GF-D8 (cell line): ENCODE measurements at regions not wholly inside any gene's neighbourhood (a gene's known extent, or its start where the extent isn't known, plus 50 kb on each side); places are given as distances from the start of the nearest gene placed in this dataset.

Experiments
- DNase-seq: peaks from one replicate; lab custom pipeline; 2025; lab: John Stamatoyannopoulos, UW

DNA sequence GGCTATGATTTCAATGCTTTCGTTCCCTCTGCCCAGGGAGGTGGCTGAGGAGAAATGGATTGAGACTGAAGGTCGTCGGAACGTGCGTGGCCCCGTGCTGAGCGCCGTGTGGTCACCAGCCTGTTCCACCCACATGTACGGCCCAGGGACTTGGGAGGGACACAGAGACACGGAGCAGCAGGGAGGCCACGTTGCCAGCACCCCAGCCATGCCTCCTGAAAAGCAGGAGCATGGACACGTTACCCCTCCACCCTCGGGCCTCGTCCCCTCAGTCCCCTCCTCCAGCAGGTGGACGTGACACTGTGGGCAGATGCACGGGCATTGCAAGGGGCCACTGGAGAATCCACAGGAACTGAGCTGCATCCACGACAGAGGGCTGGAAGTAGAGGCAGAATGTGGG is 133.1 kb upstream of the CST7 start:
- DNase-seq, result no peak

DNA sequence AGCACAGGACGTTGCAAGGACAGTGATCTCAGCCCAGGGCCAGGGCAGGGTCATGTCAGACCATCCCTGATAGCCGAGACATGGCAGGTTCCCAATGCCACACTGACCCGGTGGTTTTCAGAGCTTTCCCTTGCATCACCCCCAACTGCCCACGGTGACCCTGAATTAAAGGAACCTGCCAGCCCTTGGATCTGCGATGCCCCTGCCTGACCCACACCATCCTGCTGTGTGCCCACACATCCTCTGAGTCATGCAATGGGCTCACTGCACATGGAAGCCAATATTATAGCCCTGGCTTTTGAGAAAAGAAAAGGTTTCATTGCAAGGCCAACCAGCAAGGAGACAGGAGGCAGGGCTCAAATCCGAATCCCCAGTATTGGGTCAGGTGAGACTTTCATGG is 132.6 kb upstream of the CST7 start:
- DNase-seq, result no peak

DNA sequence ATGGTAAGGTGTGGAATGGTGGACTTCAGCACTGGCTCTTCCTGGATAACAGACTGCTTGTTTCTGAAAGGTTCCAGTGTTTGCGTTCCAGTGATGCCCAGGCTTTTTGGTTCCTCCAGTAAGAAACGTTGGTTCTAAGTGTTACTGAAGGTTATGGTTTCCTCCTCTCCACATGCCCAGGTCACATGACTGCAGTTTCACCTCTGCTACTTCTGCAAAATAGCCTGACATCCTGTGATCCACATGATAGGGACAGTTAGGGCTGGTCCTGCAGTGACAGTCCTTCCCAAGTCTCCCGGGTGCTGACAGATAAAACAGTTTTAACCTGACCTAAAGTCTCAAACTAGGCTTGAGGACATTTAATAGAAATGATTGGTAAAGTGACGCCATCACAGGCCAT is 132.2 kb upstream of the CST7 start:
- peak; percentile 6 for DNase-seq

DNA sequence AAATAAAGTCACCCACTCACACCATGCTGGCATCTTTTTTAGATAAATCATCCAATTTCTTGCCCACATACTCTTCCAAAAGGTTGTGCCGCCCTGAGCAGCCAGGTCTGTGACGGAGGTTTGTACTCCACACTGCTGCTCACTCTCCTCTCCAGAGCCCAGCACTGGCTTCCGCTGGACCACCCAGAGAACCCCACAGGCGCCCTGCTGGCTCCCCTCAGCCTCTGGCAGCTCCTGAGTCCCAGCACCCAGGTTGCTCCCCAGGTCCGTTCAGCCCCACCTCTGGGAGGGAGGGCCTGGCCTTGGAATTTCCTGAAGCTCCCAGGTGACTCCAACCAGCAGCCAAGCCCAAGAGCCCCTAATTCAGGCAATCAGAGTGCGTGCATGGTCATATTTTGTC is 131.7 kb upstream of the CST7 start:
- DNase-seq, result no peak

DNA sequence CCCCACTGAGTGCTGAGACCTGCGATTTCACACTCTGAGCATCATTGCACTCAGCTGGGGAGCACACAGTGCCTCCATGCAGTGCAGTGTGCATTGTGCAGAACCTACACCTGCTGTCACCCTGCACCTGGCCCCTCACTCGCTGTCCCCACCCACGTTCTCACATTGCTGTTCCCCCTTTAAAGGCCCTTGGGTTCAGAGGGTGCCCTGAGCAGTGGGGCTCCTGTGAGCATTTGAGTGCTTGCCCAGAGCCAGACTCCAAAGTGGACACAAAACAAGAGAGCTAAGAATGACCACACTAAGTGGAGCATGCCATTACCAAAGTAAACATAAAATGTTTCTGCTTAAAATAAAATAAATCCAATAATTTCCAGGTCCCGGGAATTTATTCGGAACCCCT is 131.0 kb upstream of the CST7 start:
- no peak for DNase-seq

DNA sequence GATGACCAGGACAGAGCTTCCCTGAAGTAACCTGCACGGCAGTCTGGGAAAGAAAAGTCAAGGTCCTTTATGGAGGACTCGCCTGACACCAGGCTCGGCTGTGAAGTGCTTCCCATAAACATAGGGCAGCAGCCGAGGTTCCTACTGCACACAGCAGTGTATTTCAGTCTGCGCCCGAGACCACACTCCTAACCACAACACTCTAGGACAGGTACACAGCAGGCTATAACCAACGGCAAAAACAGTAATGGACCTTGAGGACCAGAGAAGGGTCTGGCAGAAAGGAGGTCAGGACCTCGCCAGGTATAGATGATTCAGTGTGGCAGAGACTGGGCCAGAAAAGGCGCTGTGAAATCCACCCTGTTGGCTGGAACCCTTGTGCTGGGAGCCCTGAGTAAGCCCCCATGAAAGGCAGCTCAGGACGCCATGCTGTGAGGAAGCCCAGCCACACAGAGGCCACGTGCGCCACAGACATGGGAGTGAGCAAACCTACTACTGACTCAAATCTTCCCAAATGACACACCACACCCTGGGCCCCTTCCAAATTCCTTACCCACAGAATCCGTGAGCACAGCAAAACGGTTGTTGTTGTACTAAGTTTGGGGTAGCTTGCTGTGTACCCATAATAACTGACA is 129.6 kb upstream of the CST7 start:
- no peak for DNase-seq

DNA sequence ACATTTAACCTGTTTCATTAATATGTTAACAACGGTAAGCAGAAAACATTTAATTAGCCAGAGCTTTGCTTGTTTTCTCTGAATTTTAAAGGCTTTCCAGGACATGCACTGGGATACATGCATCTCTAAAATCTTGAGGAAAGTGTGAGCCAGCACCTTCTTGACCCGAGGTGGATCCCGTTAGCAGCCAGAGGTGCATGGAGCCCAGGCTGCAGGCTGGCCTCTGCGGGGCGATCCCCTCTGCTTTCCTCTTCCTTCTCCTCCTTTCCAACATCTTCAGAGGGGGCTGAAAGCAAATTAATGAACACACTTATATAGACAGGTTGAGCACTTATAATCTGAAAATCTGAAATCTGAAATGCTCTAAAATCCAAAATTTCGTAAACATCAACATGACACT is 128.7 kb upstream of the CST7 start:
- no peak for DNase-seq

DNA sequence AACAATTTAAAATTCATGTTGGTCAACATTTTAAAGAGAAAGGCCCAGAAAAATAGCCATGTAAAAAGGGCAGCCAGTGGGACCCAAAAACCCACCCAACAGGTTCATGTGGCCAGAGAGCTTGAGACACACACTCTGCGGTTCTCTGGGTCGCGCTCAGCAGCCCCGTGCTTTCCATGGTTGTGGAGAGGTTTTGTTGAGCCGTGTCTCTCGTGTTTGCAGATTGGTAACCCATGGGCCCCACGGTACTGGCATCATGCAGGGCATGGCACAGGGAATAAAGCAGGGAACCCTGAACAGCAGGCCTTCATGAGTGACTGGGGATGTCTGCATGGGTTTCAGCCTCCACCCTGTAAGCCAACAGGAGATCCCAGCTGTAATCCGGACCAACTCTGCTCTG is 127.7 kb upstream of the CST7 start:
- DNase-seq, result no peak

DNA sequence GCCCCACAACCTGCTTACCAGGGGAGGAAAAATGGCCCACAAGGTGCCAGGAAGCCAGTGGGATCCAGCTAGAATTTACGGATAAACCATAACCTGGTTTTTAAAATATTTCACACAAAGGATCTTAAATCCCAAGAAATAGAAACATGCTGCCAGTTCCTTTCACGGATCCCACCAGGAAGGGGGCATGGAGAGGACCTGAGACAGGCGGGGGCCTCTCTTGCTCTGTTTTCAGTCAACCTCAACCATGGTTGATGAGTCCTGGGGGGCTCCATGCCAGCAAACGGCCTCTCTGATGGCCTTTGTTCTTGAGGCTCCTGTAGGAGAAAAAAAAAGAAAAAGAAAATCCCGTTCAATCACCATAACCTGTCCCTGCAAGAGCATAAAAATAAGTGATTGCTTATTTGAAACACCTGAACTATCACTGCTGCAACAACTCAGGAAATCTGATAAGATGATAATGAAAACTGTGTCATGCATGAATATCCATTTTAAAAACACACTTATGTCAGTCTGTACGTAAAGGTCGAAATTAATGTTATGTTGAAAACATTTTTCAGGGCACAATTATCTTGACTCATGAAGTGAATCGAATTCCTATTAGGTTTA is 125.8 kb upstream of the CST7 start:
- no peak for DNase-seq

DNA sequence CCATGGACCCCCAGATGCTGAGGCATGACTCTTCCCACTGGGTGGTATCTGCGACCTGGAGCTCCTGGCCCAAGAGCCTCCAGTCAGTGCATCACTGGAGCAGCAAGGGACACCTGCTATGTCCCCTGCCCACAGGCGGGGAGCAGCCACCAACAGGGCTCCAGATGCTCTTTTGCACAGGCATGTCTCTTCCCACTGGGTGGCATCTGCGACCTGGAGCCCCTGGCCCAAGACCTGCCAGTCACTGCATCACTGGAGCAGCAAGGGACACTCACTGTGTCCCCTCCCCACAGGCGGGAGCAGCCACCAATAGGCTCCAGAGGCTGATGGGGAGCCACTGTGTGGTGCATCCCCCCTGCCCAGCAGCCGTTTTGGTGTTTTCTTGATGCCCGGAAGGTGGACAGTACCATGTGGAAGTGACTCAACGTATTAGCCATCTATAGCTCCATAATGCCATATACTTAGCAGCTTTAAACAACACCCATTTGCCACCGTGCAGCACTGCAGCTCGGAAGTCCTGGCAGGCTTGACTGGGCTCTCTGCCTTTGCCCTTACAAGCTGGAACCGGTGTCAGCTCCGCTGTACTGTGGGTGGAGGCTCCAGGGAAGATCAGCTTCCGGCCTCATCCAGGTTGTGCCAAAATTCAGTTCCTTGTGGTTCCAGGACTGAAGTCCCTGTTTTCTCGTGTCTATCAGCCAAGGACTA is 124.9 kb upstream of the CST7 start:
- DNase-seq, result no peak

DNA sequence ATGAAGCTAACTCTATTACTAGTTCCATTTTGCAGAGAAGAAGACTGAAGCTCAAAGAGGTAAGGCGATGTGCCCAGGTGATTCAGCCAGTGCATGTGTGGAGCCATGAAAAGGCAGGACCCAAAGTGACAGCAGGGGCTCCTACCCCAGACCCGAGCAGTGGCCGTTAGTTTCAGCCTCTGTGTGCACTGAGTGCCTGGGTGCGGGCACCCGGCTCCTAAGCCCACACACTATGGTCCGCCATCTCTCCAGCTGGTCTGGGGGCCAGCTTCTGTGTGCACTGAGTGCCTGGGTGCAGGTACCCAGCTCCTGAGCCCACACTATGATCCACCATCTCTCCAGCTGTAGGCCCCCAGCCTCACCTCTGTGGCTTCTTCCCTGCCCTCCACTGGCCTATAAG is 123.5 kb upstream of the CST7 start:
- no peak for DNase-seq

DNA sequence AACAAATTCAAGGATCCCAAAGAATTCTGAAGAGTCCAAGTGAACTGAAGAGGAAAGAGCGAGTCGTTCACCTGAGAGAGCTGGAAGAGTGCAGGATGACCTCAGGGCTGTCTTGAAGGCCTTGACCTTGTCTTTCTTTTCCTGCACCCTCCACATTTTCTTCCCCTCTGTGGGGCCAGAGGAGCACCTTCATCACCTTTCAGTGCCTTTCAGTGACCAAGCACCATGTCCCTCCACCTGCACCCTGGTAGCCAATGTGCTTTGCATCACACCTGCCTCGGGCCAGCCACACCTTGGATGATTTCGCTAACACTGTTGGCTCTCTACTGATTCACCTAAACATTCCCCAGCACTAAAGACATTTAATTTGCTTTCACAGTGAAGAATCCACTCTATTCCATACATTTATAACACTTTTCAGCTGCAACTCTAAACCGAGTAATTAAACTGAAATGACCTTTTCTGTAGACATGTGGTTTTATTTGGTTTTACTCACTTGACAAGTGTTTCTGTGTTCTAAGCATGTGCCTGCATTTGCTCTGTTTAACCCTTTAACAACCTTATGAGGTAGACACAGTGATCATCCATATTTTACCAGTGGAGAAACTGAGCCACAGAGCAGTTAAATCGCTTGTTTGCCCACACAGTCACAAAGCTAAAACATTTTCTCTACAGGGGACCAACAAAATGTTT is 121.3 kb upstream of the CST7 start:
- no peak for DNase-seq

DNA sequence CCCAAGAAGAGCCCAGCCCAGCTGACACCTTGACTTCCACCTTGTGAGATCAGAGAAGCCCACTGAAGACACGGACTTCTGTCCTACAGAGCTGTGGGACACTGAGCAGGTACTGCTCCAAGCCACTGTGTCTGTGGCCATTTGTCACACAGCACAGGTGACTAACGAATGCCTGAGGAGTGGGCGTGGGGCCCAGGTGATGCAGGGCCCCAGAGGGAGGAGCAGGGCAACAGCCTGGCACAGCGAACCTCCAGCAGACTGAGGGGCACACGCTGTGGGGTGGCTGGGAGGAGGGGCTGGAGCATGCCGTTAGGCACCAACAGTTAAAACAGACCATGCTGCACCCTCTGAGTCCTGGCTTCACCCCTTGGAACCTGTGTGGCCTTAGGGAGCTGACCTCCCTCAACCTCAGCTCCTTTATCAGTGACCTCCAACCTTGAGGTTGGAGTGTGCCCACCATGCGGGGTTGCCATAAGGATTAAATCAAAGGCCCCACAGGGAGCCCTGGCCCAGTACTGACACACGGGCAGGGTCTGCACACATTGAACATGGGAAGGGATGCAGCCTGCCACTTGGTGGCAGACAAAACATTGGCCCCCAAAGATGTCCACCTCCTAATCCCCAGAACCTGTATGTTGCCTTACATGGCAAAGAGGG is 119.9 kb upstream of the CST7 start:
- DNase-seq, result no peak

DNA sequence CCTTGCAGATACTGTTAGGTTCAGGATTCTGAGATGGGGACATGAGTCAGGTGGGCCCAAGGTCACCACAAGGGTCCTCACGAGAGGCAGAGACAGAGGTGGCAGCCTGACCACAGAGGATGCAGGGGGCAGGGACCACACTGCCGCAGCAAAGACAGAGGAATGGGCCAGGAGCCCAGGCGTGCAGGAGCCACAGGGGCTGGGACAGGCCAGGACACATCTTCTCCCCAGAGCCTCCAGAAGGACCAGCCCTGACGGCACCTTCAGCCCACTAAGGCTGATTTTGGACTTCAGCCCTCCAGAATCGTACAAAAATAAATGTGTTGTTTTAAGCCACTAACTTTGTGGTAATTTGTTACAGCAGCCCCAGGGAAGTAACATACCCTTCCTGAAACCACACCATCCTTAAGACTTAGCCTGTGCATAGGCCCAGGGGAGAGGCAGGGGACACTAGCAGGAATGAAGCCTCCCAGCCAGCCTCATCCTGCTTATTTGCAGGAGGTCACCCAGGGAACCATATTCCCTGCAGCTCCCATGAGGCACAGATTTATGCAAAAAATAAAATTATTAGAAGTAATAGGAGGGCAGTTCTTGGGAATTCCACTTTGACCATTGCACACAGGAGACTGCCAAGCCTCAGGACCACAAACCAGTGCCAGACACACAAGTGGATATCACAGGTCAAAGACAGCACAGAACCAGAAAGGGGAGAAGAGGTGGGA is 119.3 kb upstream of the CST7 start:
- no peak for DNase-seq

DNA sequence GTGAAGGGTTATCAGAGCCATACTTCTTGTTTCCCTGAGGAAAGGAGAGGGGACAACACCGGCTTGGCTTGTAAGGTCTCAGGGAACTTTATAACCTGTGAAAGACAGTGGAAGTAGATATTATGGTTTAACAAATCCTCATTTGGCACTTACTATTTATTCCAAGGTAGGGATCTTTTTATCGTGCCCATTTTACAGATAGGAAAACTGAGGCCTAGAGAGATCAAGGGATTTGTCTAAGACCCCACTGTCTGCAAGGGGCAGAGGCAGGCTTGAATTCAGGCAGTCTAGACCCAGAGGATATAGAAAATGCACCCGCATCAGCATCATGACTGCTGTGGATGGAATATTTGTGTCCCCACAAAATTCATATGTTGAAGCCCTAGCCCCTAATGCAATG is 118.4 kb upstream of the CST7 start:
- DNase-seq, result no peak

DNA sequence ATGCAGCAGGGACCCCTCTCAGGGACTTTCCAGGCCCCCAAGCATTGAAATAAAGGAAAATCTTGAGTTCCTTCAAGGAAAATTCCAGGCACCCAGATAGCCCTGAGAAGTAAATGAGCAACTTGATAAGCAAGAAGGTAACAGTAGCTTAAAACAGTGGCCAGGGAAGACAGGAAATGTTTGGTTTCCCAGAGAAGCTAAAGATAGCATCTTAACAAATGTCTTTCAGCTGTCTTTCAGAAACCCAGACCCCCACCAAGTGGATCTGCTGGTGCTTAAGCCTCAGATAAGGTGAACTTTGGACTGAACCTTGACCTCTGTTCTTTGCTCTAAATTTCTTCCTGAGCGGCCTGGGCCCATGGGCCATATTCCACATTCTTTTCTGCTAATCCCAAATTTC is 117.8 kb upstream of the CST7 start:
- DNase-seq, result no peak

DNA sequence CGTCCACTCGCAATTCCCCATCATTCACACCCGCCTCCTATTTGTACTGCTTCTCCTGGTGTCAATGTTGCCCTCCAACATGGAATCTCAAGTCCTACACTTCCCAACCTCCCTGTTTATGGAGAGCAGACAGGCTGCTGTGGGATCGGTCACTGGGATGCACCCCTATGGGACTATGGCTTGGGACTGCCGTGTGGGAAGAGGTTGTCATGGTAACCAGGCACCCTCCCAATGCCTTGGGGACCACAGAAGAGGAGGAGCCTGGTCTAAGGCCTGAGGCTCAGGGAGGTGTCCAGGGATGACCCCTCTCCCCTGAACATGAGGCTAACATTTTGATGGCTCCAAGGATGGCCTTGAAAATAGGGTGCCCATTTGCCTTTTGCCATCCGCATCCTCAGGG is 116.6 kb upstream of the CST7 start:
- no peak for DNase-seq

DNA sequence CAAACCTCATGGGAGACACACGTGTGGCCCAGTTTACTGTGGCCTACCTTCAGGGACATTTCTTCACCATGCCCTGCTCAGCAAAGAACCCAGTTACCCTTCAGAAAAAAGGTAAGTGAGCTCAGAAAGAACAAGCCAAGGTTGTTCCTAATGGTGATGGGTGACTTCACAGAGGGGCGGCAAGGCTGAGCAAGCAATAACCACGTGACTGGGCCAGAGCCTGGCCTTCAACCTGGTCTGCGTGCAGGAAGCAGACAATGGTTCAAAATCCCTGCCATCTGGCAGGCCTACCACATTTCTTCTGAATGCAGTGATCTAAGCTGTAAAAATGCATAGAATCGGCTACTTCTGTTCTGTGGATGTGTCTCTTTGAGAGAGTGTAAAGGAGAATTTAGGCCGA is 115.5 kb upstream of the CST7 start:
- no peak for DNase-seq

DNA sequence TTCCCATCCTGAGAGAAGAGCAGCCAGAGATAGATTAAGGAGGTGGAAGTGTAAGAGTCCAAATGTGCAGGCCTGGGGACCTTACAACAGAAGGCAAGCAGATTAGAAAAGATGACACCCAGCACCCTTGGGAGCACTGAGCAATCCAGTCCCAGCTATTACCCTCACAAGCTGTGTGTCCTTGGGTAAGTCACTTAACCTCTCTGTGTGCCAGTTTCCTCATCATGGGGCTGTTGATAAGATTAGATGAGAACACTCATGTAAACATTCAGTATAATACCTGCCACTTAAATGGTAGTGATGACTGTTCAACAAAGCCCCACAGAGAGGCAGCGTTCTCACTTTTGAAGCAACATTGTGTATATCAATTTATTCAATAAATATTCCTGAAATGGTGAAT is 114.8 kb upstream of the CST7 start:
- no peak for DNase-seq

DNA sequence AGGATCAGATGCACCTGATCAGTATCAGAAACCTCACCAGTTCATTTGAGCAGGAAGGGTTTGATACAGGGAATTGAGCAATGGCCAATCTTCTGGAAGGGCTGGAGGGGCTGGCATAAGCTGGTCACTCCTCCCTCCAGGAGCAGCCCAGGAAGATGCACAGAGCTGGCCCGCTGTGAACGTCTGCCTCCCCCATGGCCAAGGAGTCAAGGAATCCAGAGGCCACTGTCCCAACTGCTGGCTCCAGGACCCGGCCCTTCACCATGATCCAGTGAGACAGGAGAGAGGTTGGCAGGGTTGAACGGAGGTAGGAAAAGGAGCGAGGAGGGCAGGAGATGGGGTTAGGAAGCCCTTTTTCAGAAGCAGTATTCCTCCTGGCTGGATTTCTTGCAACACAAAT is 113.9 kb upstream of the CST7 start:
- DNase-seq, result no peak

DNA sequence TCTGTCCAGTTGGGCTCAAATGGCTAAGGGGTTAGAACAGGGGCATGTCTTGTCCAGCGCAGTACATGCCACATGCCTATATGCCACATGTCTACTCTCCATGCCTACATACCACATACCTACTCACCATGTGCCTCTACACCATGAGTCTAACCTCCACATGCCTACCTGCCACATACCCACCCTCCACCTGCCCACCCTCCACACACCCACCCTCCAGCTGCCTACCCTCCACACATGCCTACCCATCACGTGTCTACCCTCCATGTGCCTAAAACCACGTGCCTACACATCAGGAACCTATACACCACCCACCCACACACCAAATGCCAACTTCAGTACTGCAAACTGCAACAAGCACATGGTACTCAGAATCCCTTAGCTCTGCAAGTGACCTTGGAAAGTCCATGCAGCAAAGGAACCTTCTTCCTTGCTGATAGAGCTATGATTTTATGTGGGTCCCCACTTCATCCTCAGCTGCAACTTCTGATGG is 113.0 kb upstream of the CST7 start:
- no peak for DNase-seq
